Kidney tubule cell (primary cell): ENCODE measurements at regions not wholly inside any gene's neighbourhood (a gene's known extent, or its start where the extent isn't known, plus 50 kb on each side); places are given as distances from the start of the nearest gene placed in this dataset.

ENCODE experiments used
- DNase-seq: peaks from one replicate; pipeline ENCODE4 v3.0.0-alpha.2; 2018; ENCODE audit warnings: low spot score

DNA sequence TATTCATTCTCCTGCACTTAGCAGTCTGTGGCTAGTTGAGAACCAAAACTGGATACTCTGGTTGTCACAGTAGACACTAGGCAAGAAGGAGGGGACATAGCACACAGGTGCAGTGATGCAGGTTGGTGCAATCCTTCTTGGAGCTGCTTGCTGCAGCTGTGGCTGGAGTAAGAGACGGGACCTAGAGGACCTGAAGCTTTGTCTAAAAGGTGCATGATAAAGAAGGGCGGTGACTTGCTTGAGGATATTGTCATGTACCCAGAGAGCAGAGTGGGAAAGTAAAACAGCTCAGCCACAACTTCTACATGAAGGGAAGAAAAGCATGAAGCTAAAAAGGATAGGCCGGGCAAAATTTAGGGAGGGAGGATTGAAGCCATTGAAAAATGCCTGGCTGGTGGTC is 304.1 kb upstream of the KIRREL3 start:
- DNase-seq, result no peak

DNA sequence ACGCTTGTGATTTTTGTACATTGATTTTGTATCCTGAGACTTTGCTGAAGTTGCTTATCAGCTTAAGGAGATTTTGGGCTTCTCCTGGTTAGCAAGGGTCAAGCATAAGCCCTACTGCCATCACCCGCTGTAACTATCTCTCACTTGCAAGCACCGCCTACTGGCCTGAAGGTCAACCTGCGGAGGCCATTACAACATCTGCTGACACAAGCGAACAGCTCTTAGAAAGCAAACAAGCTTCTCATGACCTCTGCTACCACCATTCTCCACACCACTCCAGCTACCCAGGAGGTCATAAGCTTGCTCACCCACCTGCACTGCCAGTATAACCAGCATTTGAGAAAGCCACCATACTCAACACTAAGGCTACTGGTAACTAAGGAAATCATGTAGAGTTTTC is 288.4 kb upstream of the KIRREL3 start:
- no peak for DNase-seq

DNA sequence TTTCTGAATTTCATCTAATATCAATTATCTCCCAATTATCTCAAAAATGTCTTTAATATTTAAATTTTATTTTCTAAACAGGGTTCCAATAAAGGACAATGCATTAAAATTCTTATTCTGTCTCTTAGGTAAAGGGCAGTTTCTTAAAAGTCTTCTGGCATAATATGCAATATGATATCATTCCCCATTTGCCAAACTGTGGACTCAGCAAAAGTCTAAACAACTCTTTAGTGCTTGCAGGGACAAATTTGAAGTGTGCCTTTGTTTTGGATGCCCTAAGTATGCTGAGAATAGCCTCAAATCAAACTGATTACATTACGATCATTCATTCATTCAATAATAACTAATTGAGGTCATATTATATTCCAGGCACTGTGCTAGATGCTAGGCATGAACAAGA is 281.0 kb upstream of the KIRREL3 start:
- no peak for DNase-seq

DNA sequence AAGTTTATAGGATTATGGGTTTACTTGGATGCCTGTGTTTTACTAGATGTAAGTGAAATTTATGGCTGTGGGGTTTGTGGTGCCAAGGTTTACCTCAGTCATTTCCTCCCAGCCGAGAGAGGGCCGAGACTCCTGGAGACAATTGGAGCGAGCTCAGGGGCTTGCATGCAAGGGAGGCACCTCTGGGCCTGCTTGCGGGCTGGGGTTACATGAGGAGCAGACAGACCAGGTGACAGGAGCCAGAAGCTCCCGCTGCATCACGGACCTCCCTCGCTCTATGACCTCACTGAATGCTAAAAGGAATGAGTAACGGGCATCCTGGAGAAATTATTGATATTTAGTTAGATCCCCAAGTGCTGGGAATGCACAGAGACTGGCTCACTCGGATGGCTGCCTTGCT is 275.2 kb upstream of the KIRREL3 start:
- DNase-seq, result no peak

DNA sequence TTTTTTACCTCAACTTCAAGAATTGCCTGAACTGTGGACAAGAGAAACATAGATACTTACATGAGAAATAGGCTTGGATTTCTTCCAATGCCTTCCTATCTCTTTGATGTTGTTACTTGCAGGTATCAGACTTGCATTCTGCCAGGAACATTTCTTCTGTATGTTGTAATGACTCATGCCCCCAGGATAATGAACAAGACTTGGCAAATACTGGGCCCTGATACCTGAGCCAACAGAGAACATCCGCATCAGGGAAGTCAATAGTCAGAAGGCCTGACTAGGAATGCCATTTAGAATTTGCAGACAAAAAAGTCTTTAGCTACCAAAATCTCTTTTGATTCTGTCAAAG is 273.7 kb upstream of the KIRREL3 start:
- DNase-seq, result no peak

DNA sequence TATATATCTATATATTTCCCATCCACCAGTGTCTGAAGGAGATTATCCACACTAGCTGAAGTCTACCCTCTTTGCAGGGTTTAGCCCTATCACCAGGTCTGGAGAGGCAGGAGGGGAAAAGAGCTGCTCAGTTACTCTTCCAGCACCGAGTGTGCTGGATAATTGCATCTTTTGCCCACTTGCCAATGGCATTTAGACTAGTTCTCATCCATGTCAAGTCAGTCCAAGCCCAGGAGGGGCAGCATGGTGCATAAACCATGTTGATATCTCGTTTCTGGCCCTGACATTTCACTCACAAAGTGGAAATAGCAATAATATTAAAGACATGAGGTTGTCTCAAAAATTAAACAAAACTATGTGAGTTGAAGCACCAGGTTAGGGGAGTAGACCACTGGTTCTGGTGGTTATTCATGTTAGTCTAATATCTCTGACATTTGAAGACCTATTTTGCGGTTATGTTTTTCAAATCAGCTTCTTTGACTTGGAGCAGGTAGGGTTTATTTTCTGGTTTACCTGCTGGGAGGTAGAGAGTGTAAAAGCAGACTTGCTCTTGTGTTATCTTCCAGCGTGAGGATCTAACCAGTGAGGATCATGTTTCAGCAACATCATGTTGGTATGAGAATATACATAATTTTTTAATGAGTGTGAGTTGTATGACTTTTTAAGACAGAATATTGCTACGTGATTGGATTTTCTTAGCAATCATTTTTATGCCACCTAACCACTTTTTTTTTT is 273.2 kb upstream of the KIRREL3 start:
- DNase-seq, result no peak

DNA sequence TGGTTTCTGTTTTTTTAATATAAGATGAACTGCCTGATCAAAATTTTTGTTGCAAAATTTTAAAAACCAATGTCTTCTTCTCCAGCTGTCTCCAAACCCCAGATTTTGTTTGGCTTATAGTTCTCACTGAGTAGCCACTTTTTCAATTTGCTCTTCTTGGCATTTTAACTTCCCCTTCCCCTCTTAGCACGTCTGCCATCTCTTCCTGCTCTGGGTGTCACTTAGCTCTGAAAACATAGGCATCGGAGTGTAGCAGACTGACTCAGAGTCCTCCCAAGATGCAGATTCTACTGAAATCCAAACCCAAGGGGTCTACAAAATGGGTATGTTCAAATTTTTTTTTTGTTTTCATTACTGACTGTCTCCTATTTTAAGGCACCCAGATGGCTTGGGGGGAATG is 270.3 kb upstream of the KIRREL3 start:
- no peak for DNase-seq

DNA sequence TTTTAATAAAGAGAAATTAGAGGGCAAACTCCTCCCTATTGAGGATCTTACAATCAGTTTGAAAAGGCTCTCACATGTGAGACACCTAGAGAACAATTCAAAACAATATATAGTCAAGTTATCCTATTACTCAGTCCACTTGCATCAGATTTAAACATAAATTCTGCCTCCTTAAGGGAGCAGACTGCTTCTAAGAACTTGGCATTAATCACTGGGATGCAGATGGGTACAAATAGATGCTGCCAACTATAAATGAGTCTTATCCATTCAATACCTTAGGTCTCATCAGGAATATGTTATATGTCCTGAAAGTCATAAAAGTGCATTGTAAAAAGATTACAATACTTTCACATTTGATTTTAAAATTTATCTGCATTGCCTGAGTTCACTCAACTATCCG is 269.3 kb upstream of the KIRREL3 start:
- DNase-seq, result no peak

DNA sequence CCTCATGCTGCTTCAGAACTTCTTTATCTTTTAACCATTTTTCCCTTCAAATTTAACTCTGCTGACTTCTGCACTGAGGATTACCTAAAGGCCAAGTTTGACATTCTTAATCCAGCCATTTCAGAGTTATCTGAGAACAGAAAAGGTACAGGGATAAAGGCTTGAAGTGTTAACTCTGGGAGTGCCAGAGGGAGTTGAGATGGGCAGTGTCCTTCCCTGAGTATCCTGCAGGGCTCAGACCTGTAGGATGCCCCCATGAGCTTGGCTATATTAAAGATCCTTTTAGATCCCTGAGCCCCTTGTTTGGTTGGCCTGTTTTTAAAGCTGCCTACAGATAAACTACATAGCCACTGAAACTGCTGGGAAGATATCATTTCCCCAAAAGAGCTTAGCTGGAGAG is 268.4 kb upstream of the KIRREL3 start:
- DNase-seq, result no peak

DNA sequence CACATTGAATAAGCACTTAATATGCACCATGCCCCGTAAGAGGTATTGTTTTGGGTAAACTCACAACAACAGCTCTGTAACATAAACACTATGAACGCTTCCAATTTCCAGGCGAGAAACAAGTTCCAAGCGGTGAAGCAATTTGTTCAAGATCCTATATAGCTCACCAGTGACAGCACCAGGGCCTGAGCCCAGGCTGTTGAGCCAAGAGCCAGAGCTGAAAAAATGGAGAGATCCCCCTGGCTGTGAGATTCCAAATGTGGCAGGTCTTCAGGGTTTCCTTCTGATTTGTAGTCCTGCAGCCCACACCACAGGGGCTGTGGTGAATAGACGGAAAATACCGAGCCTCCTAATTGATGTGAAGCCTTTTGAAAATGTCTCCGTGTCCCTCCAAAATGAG is 268.0 kb upstream of the KIRREL3 start:
- DNase-seq, result no peak

DNA sequence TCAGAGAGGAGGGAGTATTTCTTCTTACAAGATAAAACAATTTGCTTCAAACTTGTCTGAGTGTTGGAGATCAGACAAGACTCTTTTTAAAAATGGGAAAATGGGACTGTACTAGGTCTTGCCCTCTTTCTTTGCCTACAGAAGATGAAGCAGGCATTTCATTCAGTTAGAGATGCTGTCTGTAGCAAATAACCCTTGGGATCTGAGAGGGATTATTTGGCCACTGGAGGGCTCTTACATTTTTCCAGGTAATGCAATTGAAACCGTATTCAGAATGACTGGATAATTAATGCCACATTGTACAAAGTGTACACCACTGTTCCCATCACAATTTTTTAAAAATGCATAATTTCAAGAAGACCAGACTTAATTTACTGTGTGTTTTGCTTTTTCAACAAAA is 258.5 kb upstream of the KIRREL3 start:
- no peak for DNase-seq

DNA sequence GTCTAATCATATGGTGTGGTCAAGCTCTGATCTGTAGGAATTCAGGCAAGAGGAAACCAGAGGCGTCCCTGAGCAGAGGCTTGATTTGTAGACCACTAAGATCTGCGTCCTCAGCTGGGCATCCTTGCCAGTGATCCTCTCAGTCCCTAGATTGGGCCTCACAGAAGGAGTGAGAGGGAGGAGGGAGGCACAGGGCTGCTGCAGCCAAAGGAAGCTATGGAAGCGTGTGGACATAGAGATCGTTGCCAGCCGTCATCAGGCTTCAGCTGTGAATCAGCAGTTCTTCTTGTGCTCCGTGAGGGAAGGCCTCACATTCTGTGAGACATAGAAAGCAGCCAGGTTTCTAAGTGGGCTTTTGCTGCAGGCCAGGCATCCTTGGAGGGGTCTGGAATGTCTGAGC is 254.6 kb upstream of the KIRREL3 start:
- no peak for DNase-seq

DNA sequence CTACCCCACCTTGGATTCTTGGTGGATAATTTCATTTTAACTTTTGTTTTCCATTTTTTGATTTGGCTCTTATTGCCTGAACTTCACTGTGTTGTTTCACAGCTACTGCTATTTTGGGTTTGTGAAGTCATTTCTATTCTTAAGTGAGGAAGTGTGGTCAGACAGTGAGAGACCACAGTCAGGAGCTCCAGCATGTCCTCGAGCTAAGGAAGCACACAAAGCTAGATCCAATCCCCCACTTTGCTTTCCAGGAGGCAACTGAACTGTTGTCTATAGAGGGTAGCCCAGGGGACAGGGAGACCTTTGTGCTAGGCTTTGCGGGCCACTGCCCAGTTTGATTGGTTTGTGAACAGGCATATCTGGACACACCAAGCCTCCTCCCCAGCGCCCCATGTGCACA is 251.8 kb upstream of the KIRREL3 start:
- DNase-seq, result no peak

DNA sequence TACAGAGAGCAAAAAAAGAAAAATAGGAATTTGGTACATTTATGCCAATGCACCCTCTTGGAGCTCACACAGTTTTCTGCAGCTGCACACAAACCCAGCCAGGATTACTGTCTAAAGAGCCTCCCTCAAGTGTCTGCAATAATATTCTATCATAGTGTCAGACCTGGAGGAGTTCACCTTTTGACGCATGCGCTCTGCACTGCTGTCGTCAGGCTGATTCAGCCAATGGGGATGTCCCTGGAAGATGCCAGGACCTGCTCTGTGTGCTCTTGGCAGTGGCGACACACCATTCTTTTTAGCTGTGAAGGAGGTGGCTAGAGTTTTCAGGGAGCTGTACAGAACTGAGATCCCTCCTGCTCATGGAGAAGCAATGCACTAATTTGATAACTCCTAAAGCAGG is 249.0 kb upstream of the KIRREL3 start:
- no peak for DNase-seq

DNA sequence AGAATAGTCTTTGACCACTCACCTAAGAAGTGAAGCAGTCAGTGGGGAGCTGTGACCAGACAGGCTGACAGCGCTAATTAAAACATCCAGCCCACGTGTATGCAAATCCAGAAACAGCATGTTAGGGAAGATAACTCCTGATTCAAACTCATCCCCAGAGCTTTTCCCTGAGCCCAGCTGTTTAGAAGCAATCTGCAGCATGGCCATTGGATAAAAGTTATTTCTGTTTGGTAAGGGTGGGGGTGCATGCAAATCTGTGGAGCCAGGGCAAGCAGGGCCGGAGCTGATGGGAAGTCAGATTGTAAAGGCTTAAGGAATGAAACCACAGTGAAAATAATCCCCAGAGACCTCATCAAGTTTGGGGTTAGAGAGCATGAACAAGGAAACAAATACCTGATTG is 247.9 kb upstream of the KIRREL3 start:
- no peak for DNase-seq

DNA sequence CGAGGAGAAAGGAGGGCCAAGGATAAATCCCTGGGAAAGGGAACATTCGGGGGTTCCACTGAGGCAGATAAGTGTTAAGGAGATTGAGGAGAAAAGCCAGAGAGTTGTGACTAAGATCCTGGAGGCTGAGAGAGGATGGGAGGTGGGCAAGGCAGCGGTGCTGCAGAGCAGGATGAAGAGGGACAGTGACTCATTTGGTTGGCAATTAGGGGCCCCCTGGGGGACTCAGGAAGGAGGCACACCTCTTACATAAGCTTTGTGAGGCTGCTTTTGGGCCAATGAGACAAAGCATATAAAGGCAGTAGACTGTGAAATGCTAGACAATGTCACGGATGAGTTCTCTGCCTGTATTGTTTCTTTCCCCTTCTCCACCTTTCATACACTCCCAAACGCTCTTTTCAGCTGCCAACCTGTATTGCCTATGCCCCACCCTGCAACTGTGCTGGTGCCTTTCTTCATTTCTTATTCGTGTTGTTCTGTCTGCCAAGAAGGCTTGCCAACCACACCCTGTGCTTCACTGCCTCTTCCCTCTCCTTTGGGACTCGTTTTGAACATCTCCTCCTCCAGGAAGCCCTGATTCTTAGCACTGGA is 246.8 kb upstream of the KIRREL3 start:
- DNase-seq, result peak; percentile 9

DNA sequence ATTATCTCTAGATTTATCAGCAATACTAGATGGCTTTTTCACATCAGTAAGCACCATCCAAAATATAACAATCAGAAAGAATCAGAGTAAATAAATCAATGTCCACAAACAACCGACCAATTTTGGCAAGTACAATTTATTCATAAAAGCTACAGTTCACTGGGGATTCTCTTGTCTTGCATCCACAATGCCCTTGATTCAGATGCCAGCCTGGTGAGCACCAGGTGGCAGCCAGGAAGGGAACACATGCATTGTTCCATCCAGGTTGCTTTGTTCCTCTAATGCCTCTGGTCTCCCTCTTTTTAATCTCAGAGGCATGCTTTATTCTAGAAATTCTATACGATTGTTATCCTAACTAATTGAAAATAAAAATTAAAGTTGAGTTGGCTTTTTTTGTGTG is 242.1 kb upstream of the KIRREL3 start:
- DNase-seq, result no peak

DNA sequence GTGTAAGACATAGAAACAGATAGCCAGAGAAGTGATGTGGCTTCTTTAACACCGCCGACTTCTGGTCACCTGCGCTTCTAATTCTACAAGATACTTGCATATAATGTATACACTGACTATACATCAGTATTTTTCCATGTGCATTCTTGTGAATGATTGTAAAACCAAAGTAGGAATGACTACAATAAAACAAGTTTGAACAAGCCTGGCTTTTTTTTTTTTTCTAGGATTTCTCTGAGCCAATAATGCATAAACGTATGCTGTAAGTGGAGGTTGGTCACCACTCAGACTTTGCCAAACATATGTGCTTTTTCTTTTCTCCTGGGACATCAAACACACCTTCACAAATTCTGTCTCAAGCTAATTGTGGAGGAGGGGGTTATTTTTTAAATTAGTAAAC is 237.8 kb upstream of the KIRREL3 start:
- no peak for DNase-seq

DNA sequence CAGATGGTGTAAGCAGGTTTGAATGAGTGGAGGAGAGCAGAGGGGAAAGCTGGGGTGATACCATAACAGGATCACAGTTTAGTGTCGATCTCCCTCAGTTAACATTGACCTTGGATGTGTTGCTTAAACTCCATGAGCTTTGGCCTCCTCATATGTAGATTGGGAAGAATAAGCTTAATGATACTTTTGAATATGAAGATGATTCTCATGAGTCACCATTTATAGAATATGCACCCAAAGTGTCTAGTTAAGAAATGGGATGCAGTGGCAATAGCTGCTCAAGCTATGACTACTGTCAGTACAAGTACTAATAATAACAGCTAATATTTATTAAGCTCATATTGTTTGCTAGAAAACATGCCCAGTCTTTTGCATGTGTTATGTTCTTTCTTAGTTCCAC is 236.2 kb upstream of the KIRREL3 start:
- DNase-seq, result no peak

DNA sequence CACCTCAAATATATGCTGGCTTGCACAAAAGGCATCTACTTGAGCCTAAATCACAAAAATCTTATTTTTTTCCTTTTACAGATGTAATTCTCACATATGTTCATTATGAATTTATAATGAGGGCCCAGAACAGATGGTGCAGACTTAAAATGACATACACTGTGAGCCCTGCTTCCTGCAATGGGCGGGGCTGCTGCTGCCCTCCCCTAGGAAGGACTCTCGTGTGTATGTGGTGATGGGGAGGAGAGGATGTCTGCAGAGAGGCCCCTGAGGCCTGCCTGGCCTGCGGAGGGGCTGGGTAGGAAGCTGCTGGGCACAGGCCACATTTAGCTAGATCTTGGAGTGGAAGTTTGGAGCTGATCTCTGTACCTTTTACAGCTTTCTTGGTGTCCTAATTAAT is 233.4 kb upstream of the KIRREL3 start:
- DNase-seq, result no peak

DNA sequence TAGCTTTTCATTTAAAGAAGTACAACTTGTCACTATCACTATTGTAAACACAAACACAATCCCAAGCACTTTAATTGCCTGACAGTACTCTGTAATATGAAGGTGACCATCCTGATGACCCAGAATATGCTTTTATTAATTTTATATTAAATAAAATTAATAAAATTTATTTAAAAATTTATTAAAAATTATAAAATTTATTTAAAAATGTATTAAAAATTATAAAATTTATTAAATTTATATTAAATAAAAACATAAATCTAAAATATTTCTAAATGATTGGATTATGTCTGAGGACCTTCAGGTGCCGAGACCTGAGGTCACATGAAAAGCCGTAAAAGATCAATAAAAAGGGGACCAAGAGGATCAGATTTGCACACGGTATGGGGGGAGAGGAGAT is 229.8 kb upstream of the KIRREL3 start:
- DNase-seq, result no peak

DNA sequence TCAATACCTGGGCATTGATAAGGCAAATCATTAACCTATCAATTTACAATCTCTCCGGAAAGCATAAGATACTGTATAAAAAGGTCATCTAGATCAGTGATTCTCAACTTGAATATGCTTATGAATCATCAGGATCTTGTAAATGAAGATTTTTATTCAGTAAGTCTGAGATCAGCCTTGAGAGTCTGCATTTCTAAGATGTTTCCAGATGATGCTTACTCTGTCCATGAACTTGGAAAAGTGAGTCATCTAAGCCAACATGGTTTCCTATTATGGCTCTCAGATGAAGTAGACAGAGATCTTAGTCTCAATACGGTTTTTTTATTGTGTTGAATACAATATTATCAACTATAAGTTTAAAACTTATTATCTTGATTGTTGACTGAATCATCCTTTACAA is 226.4 kb upstream of the KIRREL3 start:
- DNase-seq, result peak; percentile 18

DNA sequence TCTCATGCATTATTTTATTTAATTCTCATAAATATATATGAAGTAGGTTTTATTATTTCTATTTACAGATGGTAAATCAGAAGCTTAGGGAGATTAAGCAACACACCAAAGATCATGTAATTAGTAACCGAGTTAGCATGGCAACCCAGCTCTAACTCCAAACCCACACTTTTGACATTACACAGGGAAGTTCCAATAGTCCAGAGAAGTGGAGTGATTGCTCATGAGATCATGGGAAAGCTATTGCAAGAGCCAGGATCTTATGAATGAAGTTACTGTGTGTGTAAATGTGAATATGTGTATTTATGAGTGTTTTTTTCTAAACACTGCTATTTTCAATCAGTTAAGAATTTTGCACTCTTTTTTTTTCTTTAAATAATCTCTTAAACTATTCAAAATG is 225.8 kb upstream of the KIRREL3 start:
- DNase-seq, result peak; percentile 23

DNA sequence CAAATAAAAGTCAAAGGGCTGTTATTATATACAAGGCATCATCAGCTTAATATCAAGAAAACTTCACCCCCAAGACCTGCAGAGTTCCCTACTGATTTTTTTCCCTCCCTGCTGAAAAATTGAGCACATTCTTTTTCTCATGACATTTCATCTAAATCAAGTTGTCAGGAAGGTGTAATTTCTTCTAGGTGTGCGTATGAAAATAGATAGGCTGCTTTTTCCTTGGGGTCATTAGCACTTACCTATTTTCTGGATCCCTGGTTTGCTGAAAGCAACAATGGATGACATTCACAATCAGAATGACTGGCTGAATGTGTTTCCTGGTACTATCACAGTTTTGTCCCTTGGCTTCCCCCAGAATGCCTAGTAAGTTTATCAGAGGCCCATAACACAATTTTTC is 225.0 kb upstream of the KIRREL3 start:
- no peak for DNase-seq

DNA sequence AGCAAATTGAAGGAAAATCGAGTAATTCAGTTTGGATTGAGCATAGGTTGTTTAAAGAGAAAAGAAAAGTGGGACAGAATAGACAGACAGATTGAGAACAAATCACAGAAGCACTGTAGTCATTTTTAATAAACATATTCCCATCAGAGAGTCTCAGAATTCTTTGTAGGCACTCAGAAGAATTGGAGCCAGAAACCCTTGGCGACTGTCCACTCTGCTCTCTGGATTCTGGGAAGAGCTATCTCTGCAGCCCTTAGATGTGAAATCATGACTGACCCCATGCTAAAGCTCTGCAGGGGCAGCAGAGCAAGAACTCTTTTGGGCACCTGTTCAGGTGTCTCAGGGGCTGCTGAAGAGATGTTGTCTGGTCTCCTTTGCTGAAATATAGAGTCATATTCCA is 223.7 kb upstream of the KIRREL3 start:
- no peak for DNase-seq
